ENCODE measurements at regions not wholly inside any gene's neighbourhood (a gene's known extent, or its start where the extent isn't known, plus 50 kb on each side); places are given as distances from the start of the nearest gene placed in this dataset.
"Not testable (repeated sequence)": the region's sequence is repeated elsewhere in the genome, so short reads cannot be mapped to it uniquely, and the experiment has no call there.

GRCh38 chr2:240191001-240191400, 50.5 kb upstream of the OTOS start:
- no peak for DNase-seq

- DNase-seq: no peak
Observed at GRCh38 chr2:240192661-240193060, 52.2 kb upstream of the OTOS start.

- DNase-seq: not testable (repeated sequence)
Observed at GRCh38 chr2:240194341-240194762, 53.9 kb upstream of the OTOS start.

DNA sequence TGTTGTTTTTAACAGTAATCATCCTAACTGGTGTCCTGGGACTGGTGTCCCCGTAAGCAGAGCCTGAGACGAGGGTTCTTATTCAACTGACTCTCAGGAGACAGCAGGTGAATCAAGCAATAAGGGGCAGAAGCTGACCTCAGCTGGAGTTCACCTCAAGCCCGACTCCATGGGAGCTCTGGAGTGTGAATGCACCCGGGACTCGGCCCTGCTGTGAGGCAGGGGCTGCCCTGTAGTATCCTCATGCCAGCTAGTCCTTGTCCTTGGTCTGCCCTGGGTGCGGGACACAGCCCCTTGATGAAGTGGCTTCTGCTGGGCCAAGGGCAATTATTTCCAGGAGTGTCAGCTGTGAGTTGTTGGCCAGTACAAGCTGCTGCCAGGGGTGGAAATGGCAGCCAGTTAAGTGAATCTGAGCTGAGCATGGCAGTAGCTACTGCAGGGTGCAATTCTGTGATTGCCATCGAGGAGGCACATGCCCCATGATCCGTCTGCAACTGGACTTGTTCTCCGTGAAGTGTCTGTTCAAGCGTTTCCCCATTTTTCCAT, 54.9 kb upstream of the OTOS start:
- DNase-seq: no peak

GRCh38 chr2:240196716-240197461, 56.4 kb upstream of the OTOS start:
- no peak for DNase-seq

DNA sequence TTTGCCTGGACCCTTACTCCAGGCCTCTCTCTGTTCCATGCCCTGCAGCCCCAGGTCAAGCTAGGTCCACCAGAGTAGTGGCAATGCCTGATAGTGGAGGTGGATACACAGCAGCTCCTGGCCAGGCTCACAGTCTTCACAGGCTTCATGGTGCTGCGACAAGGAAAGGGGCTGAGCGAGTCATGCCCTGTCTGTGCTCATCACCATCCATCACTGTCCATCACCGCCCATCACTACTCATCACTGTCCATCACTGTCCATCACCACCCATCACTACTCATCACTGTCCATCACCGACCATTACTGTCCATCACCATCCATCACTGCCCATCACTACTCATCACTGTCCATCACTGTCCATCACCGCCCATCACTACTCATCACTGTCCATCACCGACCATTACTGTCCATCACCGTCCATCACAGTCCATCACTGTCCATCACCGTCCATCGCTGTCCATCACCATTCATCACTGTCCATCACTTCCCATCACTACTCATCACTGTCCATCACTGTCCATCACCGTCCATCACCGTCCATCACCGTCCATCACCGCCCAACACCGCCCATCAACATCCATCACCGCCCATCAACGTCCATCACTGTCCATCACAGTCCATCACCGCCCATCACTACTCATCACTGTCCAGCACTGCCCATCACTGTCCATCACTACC, 57.1 kb upstream of the OTOS start:
- DNase-seq: no peak

GRCh38 chr2:240198226-240198625, 57.8 kb upstream of the OTOS start:
- no peak for DNase-seq

DNA sequence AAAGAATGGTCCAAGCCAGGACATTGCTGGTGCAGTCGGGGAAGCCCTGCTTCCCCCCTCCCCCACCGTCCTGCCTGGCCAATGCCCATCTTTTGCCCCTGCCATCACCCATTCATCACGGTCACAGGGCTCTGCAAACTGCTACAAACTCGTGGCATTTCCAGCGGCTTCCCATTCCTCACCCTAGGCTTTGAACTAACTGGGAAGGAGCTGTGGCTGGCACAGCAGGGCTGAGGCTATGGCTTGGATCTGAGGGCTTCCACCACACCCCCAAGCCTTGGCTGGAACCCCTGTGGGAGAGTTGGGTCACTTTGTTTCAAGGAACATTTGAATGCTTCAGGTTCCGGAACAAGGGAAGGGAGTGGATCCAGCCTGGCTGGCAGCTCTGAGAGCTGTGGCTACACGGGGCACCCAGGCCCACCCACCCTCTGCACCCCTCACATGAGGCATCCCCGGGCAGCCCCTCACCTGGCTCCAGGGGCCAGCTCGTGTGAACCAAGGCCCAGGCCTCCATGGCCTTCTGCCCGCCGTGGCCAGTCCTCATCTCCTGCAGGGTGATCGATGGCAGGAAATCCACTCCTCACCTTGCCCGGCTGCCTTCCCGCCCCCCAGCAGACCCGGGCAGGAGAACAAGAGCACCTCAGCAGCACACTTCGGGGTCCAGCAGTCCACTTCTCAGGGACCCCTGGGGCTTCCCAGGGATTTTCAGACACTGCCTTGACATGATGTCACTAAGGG, 58.8 kb upstream of the OTOS start:
- DNase-seq: no peak

- DNase-seq: no peak
Observed at GRCh38 chr2:240200230-240201051, 60.0 kb upstream of the OTOS start.

GRCh38 chr2:240201866-240202265, 61.4 kb upstream of the OTOS start:
- DNase-seq: no peak

- no peak for DNase-seq
Observed at GRCh38 chr2:240202586-240202985, 62.1 kb upstream of the OTOS start.

DNA sequence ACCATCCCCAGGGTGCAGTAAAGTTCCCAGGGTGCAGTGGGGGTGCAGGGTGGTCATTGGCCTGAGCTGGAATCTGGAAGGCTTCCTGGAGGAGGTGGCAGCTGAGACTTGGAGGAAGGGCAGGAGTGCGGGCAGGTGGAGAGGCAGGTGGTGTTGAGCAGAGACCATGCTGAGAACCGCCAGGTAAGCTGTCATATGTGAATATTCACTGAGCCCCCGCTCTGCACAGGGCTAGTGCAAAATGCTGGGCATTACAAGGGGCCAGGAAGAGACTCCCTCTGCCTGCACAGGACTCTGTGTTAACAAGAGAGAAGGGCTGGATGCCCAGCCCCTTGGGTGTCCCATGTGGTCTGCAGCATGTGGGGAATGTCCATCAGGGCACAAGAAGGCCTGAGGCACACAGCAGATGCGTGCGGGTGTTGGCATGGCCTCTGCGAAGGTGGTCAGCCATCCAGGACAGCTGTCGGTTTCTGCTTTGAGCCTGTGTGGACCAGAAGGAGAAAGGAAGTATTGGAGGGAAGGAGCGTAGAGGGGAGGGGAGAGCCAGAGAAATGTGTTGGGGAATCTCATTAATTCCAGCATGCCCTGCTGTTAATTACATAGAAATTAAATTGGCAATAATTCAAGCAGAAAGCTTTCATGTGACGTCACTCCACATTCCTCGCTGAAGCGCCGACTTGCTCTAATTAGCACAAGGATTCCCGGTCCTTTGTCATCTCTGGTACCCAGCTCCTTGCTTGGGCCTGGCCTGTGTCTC, 62.8 kb upstream of the OTOS start:
- DNase-seq: no peak

- no peak for DNase-seq
Observed at GRCh38 chr2:240203788-240204270, 63.4 kb upstream of the OTOS start.

DNA sequence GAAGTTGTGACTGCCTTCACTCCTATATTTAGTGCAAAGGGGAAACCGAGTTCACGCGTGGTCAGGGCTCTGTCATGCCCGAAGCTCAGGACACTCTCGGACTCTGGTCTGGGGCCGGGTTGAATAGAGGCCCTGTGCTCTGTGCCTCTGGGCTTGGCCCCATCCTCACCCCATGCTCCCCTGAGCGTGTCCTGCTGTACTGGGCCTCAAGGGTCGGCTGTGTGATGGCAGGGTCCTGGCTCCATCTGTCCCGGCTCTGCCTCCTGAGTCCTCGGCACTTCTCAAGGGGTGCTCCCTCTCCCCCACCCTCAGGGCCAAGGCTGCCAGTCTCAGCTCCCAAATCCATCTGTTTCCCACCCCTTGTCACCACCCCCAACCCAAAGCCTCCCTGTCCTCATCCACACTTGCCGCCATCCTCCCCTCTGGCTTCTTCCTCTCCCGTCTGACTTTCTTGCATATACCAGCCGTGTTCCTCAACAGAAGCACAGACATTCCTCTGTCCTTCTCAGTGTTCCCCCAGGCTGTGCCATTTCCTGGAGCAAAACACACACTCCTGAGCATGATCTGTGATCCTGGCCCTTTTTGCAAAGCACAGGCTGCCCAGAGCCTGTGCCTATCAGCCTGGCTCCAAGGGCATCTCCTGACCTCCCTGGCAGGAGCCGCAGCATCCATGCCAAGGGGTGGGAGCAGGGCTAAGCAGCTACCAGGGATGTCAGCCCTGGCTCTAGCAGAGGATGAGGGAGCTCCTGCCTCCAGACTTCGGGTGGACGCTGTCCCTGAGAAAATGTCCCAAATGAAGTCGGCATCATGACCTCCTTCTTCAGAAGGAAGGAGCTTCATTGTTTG, 64.2 kb upstream of the OTOS start:
- no peak for DNase-seq

DNA sequence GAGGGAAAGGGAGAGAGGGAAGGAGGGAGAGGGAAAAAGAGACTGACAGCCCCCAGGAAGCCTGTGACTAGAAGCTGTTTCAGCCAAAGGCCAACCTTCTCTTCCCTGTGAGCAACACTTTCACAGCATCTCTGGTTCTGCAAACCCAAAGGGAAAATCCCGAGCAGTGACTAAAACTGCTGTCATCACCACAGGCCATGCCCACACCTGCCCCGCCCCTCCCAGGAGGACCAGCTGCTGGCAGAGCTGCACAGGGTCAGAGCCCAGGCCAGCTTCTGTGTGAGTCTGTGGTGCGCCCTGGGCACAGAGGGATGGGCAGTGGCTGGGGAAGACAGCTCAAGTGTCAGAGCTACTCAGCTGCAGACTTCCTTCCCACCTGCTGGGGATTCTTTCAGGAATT, 64.9 kb upstream of the OTOS start:
- no peak for DNase-seq

- DNase-seq: no peak
Observed at GRCh38 chr2:240205772-240206171, 65.3 kb upstream of the OTOS start.

- no peak for DNase-seq
Observed at GRCh38 chr2:240206630-240207029, 66.2 kb upstream of the OTOS start.

GRCh38 chr2:240207661-240208060, 67.2 kb upstream of the OTOS start:
- DNase-seq: no peak

DNA sequence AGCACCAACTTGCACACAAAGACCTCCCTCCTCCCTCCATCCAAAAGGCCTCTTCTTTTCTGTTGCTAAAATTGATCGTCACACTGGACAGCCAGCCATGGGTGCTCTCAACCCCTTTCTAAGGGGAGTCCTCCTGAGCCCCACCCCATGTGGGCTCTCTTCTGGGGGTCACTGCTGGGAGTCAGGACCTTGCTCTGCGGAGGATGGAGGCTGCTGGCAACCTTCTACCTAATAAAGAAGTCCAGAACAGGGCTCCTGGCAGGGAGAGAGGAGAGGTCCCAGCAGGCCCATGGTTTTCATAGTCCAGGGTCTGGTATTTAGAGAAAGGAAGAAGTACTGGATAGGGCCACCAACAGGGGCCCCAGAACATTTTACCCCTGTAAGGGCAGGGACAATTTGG, 67.6 kb upstream of the OTOS start:
- DNase-seq: no peak

DNA sequence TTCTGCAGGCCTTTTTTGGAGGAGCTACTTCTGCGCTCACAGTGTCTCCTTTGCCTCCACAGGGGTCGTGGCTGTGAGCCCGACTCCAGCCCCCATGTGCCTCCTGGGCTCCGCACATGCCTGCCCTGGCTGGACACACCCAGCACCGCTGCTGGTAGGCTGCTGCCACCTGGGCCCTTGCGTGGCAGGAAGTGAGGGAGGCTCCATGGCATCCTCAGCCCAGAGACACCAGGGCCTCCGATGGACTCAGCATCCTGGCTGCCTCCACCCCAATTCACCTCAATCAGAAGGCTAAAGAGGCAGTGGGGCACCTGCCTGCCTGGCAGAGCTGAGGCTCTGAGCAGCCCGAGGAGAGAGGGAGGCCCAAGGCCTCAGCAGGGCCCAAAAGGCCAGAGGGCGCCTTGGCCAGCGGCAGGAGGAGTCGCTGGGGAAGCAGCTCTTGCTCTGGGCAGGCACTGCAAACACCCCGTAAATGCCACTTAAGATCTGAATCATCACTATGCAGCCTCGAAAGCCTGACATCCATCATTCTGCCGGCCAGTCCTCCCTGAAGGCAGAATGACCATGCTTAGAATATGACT, 68.3 kb upstream of the OTOS start:
- no peak for DNase-seq
